AG09309 (cell line): ENCODE measurements at regions not wholly inside any gene's neighbourhood (a gene's known extent, or its start where the extent isn't known, plus 50 kb on each side); places are given as distances from the start of the nearest gene placed in this dataset.

Source experiments
- DNase-seq: peaks from one replicate; pipeline ENCODE4 v3.0.0-alpha.2; 2010; ENCODE audit warnings: low read depth
- H3K4me3 ChIP-seq: 2 replicates; pipeline ENCODE4 v1.5.1; 2011; ENCODE audit warnings: mild to moderate bottlenecking, low read depth, low read length, moderate library complexity; ENCODE audit not compliant: control insufficient read depth
- CTCF ChIP-seq: IDR thresholded peaks from 2 replicates; pipeline ENCODE4 v1.5.1; 2011; ENCODE audit warnings: mild to moderate bottlenecking, low read depth, low read length, inconsistent platforms; ENCODE audit not compliant: insufficient read depth, control insufficient read depth; ENCODE audit errors: missing control alignments

GRCh38 chr1:181350131-181350530 is 133.2 kb upstream of the CACNA1E start:
- TF ChIP-seq CTCF: no peak
- no peak for DNase-seq

GRCh38 chr1:181351740-181352139 is 131.6 kb upstream of the CACNA1E start:
- DNase-seq: no peak
- H3K4me3 ChIP-seq: no peak overlapping the region
- no peak for TF ChIP-seq CTCF

More at GRCh38 chr1:181350131-181350530, 133.2 kb upstream of the CACNA1E start:
- no peak overlapping the region for H3K4me3 ChIP-seq

GRCh38 chr1:181352695-181353094 is 130.6 kb upstream of the CACNA1E start:
- TF ChIP-seq CTCF: no peak
- H3K4me3 ChIP-seq: no peak overlapping the region
- no peak for DNase-seq

GRCh38 chr1:181353526-181353925 is 129.8 kb upstream of the CACNA1E start:
- TF ChIP-seq CTCF: no peak

GRCh38 chr1:181354865-181355264 is 128.5 kb upstream of the CACNA1E start:
- DNase-seq: no peak
- no peak for TF ChIP-seq CTCF

More at GRCh38 chr1:181353526-181353925, 129.8 kb upstream of the CACNA1E start:
- DNase-seq: no peak
- no peak overlapping the region for H3K4me3 ChIP-seq

GRCh38 chr1:181356505-181357340 is 126.6 kb upstream of the CACNA1E start:
- H3K4me3 ChIP-seq: no peak overlapping the region
- DNase-seq: no peak
- TF ChIP-seq CTCF: no peak

More at GRCh38 chr1:181354865-181355264, 128.5 kb upstream of the CACNA1E start:
- H3K4me3 ChIP-seq: no peak overlapping the region
